H1 (cell line): ENCODE measurements at regions not wholly inside any gene's neighbourhood (a gene's known extent, or its start where the extent isn't known, plus 50 kb on each side); places are given as distances from the start of the nearest gene placed in this dataset.

Source experiments
- CTCF ChIA-PET: fragments of 300-600 bp; sonication (Branson Sonifier 250); formaldehyde crosslinking; loops from one replicate; lab custom pipeline; 2021; ENCODE audit not compliant: partially characterized antibody; lab: Charles Lee
- POLR2A ChIA-PET: fragments of 300-600 bp; sonication (Branson Sonifier 250); formaldehyde crosslinking; loops from one replicate; lab custom pipeline; 2021; ENCODE audit warnings: inconsistent platforms; ENCODE audit not compliant: partially characterized antibody; lab: Charles Lee
- DNase-seq, 2 experiments: peaks; one replicate each; pipeline versions ENCODE4 v3.0.0 to v3.0.0-alpha.2; 2010 to 2022; ENCODE audit warnings: low spot score in 2 of 2, low read depth in 1 of 2, mixed read lengths in 1 of 2
- FAIRE-seq: peaks from 2 replicates; lab custom pipeline; 2011; peaks lifted over from hg19 to GRCh38; lab: Jason Lieb, UNC
- H2AFZ ChIP-seq: 2 replicates; pipeline ENCODE4 v1.8.1; 2012; ENCODE audit warnings: low read length, inconsistent platforms
- H2AK5ac ChIP-seq: 2 replicates; pipeline ENCODE4 v1.6.1; 2013; ENCODE audit warnings: low read depth, low read length
- H2BK120ac ChIP-seq: replicated peaks from 2 replicates; pipeline ENCODE3; 2013; ENCODE audit warnings: low read depth, low read length, inconsistent platforms
- H2BK12ac ChIP-seq: 2 replicates; pipeline ENCODE4 v1.6.1; 2013; ENCODE audit warnings: low read depth, low read length
- H2BK15ac ChIP-seq: 2 replicates; pipeline ENCODE4 v1.6.1; 2013; ENCODE audit warnings: low read length
- H2BK20ac ChIP-seq: 2 replicates; pipeline ENCODE4 v1.6.1; 2013; ENCODE audit warnings: low read length
- H2BK5ac ChIP-seq: 2 replicates; pipeline ENCODE4 v1.6.1; 2013; ENCODE audit warnings: low read depth, low read length
- H3K14ac ChIP-seq: 2 replicates; pipeline ENCODE4 v1.6.1; 2013; ENCODE audit warnings: inconsistent platforms; ENCODE audit not compliant: insufficient read length
- H3K18ac ChIP-seq: 2 replicates; pipeline ENCODE4 v1.6.1; 2013; ENCODE audit warnings: low read length; ENCODE audit errors: extremely low read depth
- H3K23ac ChIP-seq: 2 replicates; pipeline ENCODE4 v1.6.1; 2013; ENCODE audit warnings: inconsistent platforms; ENCODE audit not compliant: insufficient read length
- H3K23me2 ChIP-seq: 2 replicates; pipeline ENCODE4 v1.6.1; 2013; ENCODE audit warnings: low read depth, low read length
- H3K27ac ChIP-seq: 2 replicates; pipeline ENCODE4 v1.6.1; 2011; ENCODE audit warnings: low read depth, low read length, inconsistent platforms
- H3K27me3 ChIP-seq, 4 experiments: replicated peaks in 1 of 4; 1 replicate in 1 of 4; 2 replicates in 3 of 4; pipeline versions ENCODE4 v1.6.1 to v1.8.1; 2011 to 2013; ENCODE audit warnings: low read length in 3 of 4, mild to moderate bottlenecking in 3 of 4, inconsistent platforms in 2 of 4, mixed read lengths in 2 of 4, moderate library complexity in 1 of 4; ENCODE audit not compliant: control insufficient read depth in 3 of 4, insufficient read depth in 3 of 4; ENCODE audit errors: extremely low read depth in 1 of 4
- H3K36me3 ChIP-seq, 4 experiments: 2 replicates each; pipeline versions ENCODE4 v1.6.1 to v1.8.1; 2011 to 2013; ENCODE audit warnings: mild to moderate bottlenecking in 4 of 4, low read length in 3 of 4, moderate library complexity in 2 of 4, control low read depth in 1 of 4, inconsistent platforms in 1 of 4; ENCODE audit not compliant: insufficient read depth in 4 of 4, control insufficient read depth in 2 of 4
- H3K4ac ChIP-seq: replicated peaks from 2 replicates; pipeline ENCODE3; 2013; ENCODE audit warnings: low read length, low read depth, mixed read lengths, inconsistent platforms; ENCODE audit not compliant: insufficient read length
- H3K4me1 ChIP-seq, 4 experiments: replicated peaks in 1 of 4; 1 replicate in 1 of 4; 2 replicates in 3 of 4; pipeline versions ENCODE4 v1.6.1 to v1.8.1; 2011 to 2013; ENCODE audit warnings: low read length in 3 of 4, inconsistent platforms in 2 of 4, mixed read lengths in 1 of 4; ENCODE audit not compliant: insufficient read depth in 4 of 4, control insufficient read depth in 3 of 4
- H3K4me2 ChIP-seq, 2 experiments: 2 replicates each; pipeline versions ENCODE4 v1.6.1 to v1.8.1; 2011 to 2013; ENCODE audit warnings: low read depth in 2 of 2, low read length in 2 of 2, control low read depth in 1 of 2, inconsistent platforms in 1 of 2, mild to moderate bottlenecking in 1 of 2; ENCODE audit not compliant: insufficient read depth in 1 of 2
- H3K4me3 ChIP-seq, 4 experiments: fragments of 200-600, 300-600 bp in 1 of 4; sonication (generic), shearing (Covaris generic), sonication (Bioruptor Twin) in 1 of 4; 2 replicates each; pipeline versions ENCODE4 v1.5.1 to v1.8.1; 2011 to 2016; ENCODE audit warnings: low read length in 4 of 4, low read depth in 3 of 4, control low read depth in 2 of 4, inconsistent platforms in 2 of 4, mild to moderate bottlenecking in 2 of 4, mixed read lengths in 1 of 4, moderate library complexity in 1 of 4; ENCODE audit not compliant: insufficient read depth in 2 of 4; ENCODE audit errors: extremely low read depth in 1 of 4
- H3K56ac ChIP-seq: replicated peaks from 2 replicates; pipeline ENCODE3; 2013; ENCODE audit warnings: low read depth, mild to moderate bottlenecking, mixed read lengths, low read length, inconsistent platforms; ENCODE audit not compliant: insufficient read length
- H3K79me1 ChIP-seq: 2 replicates; pipeline ENCODE4 v1.6.1; 2013; ENCODE audit warnings: low read depth, low read length, control low read depth
- H3K79me2 ChIP-seq, 2 experiments: 2 replicates each; pipeline versions ENCODE4 v1.6.1 to v1.8.1; 2012 to 2013; ENCODE audit warnings: low read length in 2 of 2, mild to moderate bottlenecking in 2 of 2, inconsistent platforms in 1 of 2; ENCODE audit not compliant: insufficient read depth in 2 of 2, control insufficient read depth in 1 of 2
- H3K9ac ChIP-seq, 4 experiments: replicated peaks in 1 of 4; 1 replicate in 1 of 4; 2 replicates in 3 of 4; pipeline versions ENCODE4 v1.6.1 to v1.8.1; 2011 to 2013; ENCODE audit warnings: low read depth in 3 of 4, low read length in 3 of 4, control low read depth in 2 of 4, mild to moderate bottlenecking in 2 of 4, moderate library complexity in 2 of 4, inconsistent platforms in 1 of 4; ENCODE audit errors: extremely low read depth in 1 of 4
- H3K9me3 ChIP-seq, 2 experiments: 2 replicates each; pipeline versions ENCODE4 v1.6.1 to v1.8.1; 2012 to 2013; ENCODE audit warnings: mild to moderate bottlenecking in 2 of 2, moderate library complexity in 2 of 2, control low read depth in 1 of 2, inconsistent platforms in 1 of 2, low read depth in 1 of 2, low read length in 1 of 2, mixed read lengths in 1 of 2; ENCODE audit not compliant: insufficient read depth in 2 of 2
- H4K20me1 ChIP-seq, 2 experiments: replicated peaks in 1 of 2; 2 replicates each; pipeline versions ENCODE3 to v1.8.1; 2011 to 2013; ENCODE audit warnings: inconsistent platforms in 2 of 2, low read length in 2 of 2, mild to moderate bottlenecking in 1 of 2; ENCODE audit not compliant: insufficient read depth in 2 of 2, control insufficient read depth in 1 of 2
- H4K5ac ChIP-seq: 2 replicates; pipeline ENCODE4 v1.6.1; 2013; ENCODE audit warnings: low read length, low read depth, mixed read lengths, inconsistent platforms; ENCODE audit not compliant: insufficient read length
- H4K8ac ChIP-seq: 2 replicates; pipeline ENCODE4 v1.8.0; 2013; ENCODE audit warnings: mild to moderate bottlenecking, moderate library complexity, low read length, inconsistent platforms; ENCODE audit not compliant: insufficient read depth; ENCODE audit errors: extremely low read depth
- H4K91ac ChIP-seq: replicated peaks from 2 replicates; pipeline ENCODE3; 2013; ENCODE audit warnings: low read length, mixed read lengths, inconsistent platforms; ENCODE audit not compliant: insufficient read length
- TCF12 ChIP-seq: IDR thresholded peaks from 2 replicates; pipeline ENCODE4 v1.6.1; 2011; ENCODE audit warnings: low read depth, mild to moderate bottlenecking, low read length
- WGBS, 2 experiments: shearing (Covaris generic) in 1 of 2; methylation state at CpG; one replicate each; pipeline versions ENCODE4 v1.1.6 to v1.1.7; 2013 to 2015; ENCODE audit warnings: low lambda C conversion rate in 2 of 2, mixed read lengths in 2 of 2, inconsistent platforms in 1 of 2, low coverage in 1 of 2, missing lambda C conversion rate in 1 of 2; ENCODE audit not compliant: insufficient replicate concordance in 2 of 2, insufficient coverage in 1 of 2, insufficient read length in 1 of 2; ENCODE audit errors: extremely low coverage in 1 of 2, missing lambda C conversion rate in 1 of 2; 5-methylcytosine and 5-hydroxymethylcytosine counted together

DNA sequence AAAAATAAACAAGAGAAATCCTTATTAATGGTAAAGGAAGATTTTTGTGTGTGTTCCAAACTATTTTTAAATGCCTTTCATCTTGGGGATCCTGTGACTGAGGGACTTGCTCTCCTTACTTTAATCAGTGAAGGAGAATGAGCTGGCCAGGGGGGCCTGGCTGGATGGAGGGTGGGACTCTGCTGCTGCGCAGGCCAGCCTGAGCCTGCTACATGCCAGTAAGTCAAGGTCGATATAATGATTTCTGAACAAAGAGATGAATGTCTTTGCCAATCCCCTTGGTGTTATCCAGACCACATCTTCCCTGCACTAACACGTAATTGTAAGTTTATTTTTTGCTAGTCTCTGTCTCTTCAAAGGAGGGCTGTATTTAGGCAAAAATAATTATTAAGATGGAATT lies 1679.2 kb upstream of the TENM3 start:
- 95% methylated on average over 3 of the region's 3 CpGs; no CpG with 5 or more reads in 1 of the 2 experiments for WGBS, 2 experiments
- H3K36me3 ChIP-seq, result no peaks in the 10 kb centered on the region
- H2AK5ac ChIP-seq, result no peak overlapping the region
- no peak overlapping the region for H4K8ac ChIP-seq
- TF ChIP-seq TCF12, result no peak
- H4K91ac ChIP-seq, result no peak overlapping the region
- H3K27me3 ChIP-seq, result no peaks in the 10 kb centered on the region
- peaks cover 16% of the 10 kb centered on the region; the same call in 1 of the 2 replicates for H3K23me2 ChIP-seq
- H2BK12ac ChIP-seq, result no peak overlapping the region
- no peak overlapping the region for H3K9ac ChIP-seq
- no peaks in the 10 kb centered on the region for H3K9me3 ChIP-seq
- H4K5ac ChIP-seq, result no peak overlapping the region
- DNase-seq (no peak), FAIRE-seq (no peak)
- no peak overlapping the region for H2BK5ac ChIP-seq
- H3K18ac ChIP-seq, result no peak overlapping the region
- no peak overlapping the region for H3K4me3 ChIP-seq
- no peak overlapping the region for H2BK20ac ChIP-seq
- H3K27ac ChIP-seq, result no peak overlapping the region
- H3K14ac ChIP-seq, result no peak overlapping the region
- ChIA-PET CTCF (no interaction called here), POLR2A (no interaction called here)
- H3K79me2 ChIP-seq, result no peaks in the 10 kb centered on the region
- H2BK120ac ChIP-seq, result no peak overlapping the region
- no peaks in the 10 kb centered on the region for H3K79me1 ChIP-seq
- H3K4me2 ChIP-seq, result no peak overlapping the region
- H3K56ac ChIP-seq, result no peak overlapping the region
- no peaks in the 10 kb centered on the region for H3K4me1 ChIP-seq
- no peak overlapping the region for H2AFZ ChIP-seq
- H2BK15ac ChIP-seq, result no peak overlapping the region
- no peak overlapping the region for H3K23ac ChIP-seq
- H3K4ac ChIP-seq, result no peak overlapping the region
- peaks cover 0 to 4% of the 10 kb centered on the region in 2 experiments for H4K20me1 ChIP-seq
